ENCODE measurements at regions not wholly inside any gene's neighbourhood (a gene's known extent, or its start where the extent isn't known, plus 50 kb on each side); places are given as distances from the start of the nearest gene placed in this dataset.

- DNase-seq (ENCODE audit: low read depth) = no peak
- no peak for TF ChIP-seq CTCF (IDR thresholded peaks at IDR 0.05; ENCODE audit: insufficient read depth, low read depth, low read length, missing control alignments)
- no peak overlapping the region for H3K4me3 ChIP-seq (ENCODE audit: low read length)
Observed at GRCh38 chr3:28905798-28906197, 375.1 kb upstream of the RBMS3 start.

- H3K4me3 ChIP-seq (ENCODE audit: low read length) = no peak overlapping the region
- TF ChIP-seq CTCF (IDR thresholded peaks at IDR 0.05; ENCODE audit: insufficient read depth, low read depth, low read length, missing control alignments) = no peak
- no peak for DNase-seq (ENCODE audit: low read depth)
Observed at GRCh38 chr3:28906561-28907310, 374.1 kb upstream of the RBMS3 start.

- no peak for TF ChIP-seq CTCF (IDR thresholded peaks at IDR 0.05; ENCODE audit: insufficient read depth, low read depth, low read length, missing control alignments)
- no peak overlapping the region for H3K4me3 ChIP-seq (ENCODE audit: low read length)
- DNase-seq (ENCODE audit: low read depth) = no peak
Observed at GRCh38 chr3:28907616-28908015, 373.3 kb upstream of the RBMS3 start.

- H3K4me3 ChIP-seq (ENCODE audit: low read length) = no peak overlapping the region
- no peak for DNase-seq (ENCODE audit: low read depth)
- TF ChIP-seq CTCF (IDR thresholded peaks at IDR 0.05; ENCODE audit: insufficient read depth, low read depth, low read length, missing control alignments) = no peak
Observed at GRCh38 chr3:28912120-28912885, 368.6 kb upstream of the RBMS3 start.

DNA sequence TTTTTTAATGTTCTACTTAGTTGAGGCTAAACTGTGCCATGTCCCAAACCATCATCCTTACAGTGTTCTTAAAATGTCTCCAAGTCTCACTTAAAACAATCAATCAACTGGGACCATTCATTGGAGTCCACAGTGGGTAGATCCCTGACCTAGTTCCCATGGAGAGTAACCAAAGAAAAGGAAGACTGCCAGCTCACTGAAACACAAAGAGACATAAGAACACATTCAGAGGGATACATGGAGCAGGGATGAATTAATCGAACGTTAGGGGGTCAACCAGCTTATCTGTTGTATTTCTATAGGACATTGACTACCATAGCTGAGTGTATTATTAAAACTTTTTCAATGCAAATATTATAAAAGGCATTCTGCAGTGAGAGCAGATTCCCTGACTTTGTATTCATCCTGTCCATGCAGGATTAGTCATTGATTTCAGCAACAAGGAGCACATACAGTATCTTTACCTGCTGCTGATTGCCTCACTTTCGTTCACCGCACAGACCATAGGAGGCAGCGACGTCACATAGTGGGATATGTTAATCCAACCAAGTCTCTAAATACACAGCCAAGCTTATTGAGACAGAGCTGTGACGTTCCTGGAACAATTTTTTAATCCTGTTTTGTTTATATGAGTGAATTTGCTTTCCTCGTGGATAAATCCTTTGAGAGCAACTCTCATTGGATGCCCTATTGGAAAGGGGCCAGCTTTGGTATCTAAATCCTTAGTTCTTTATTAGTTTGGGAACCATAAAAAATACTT is 364.9 kb upstream of the RBMS3 start:
- no peak overlapping the region for H3K4me3 ChIP-seq (ENCODE audit: low read length)
- TF ChIP-seq CTCF (IDR thresholded peaks at IDR 0.05; ENCODE audit: insufficient read depth, low read depth, low read length, missing control alignments) = peak; percentile 55
- DNase-seq (ENCODE audit: low read depth) = peak; percentile 95

GRCh38 chr3:28916713-28917499 is 364.0 kb upstream of the RBMS3 start:
- peak; percentile 70 for TF ChIP-seq CTCF (IDR thresholded peaks at IDR 0.05; ENCODE audit: insufficient read depth, low read depth, low read length, missing control alignments)
- no peak overlapping the region for H3K4me3 ChIP-seq (ENCODE audit: low read length)
- DNase-seq (ENCODE audit: low read depth) = peak; percentile 70

Measured in epithelial cell of esophagus (primary cell).